Colon (tissue), 2 donors: ENCODE measurements at regions not wholly inside any gene's neighbourhood (a gene's known extent, or its start where the extent isn't known, plus 50 kb on each side); places are given as distances from the start of the nearest gene placed in this dataset.
"Not testable (repeated sequence)": the region's sequence is repeated elsewhere in the genome, so short reads cannot be mapped to it uniquely, and the experiment has no call there.

Experiments used
- FAIRE-seq: peaks from 2 replicates; lab custom pipeline; 2012; peaks lifted over from hg19 to GRCh38; lab: Jason Lieb, UNC
- donor health status: control.
- donor health status: control.

GRCh38 chr19:29154163-29154562 lies 58.8 kb downstream of the UQCRFS1 start:
- no peak for FAIRE-seq

- FAIRE-seq = no peak
Observed at GRCh38 chr19:29145756-29146155, 67.2 kb downstream of the UQCRFS1 start.

DNA sequence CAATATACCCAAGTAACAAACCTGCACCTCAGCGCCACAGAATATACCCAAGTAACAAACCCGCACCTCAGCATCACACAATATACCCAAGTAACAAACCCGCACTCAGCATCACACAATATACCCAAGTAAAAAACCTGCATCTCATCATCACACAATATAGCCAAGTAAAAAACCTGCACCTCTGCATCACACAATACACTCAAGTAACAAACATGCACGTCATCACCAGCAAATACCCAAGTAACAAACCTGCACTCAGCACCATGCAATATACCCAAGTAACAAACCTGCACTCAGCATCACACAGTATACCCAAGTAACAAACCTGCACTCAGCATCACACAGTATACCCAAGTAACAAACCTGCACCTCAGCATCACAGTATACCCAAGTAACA lies 69.8 kb downstream of the UQCRFS1 start:
- FAIRE-seq = no peak

- FAIRE-seq = no peak
Observed at GRCh38 chr19:29139227-29139626, 73.7 kb downstream of the UQCRFS1 start.

GRCh38 chr19:29138206-29138605 lies 74.7 kb downstream of the UQCRFS1 start:
- not testable (repeated sequence) for FAIRE-seq

- no peak for FAIRE-seq
Observed at GRCh38 chr19:29131456-29131855, 81.5 kb downstream of the UQCRFS1 start.

GRCh38 chr19:29129148-29129547 lies 83.8 kb downstream of the UQCRFS1 start:
- no peak for FAIRE-seq

GRCh38 chr19:29128203-29128602 lies 84.7 kb downstream of the UQCRFS1 start:
- no peak for FAIRE-seq

DNA sequence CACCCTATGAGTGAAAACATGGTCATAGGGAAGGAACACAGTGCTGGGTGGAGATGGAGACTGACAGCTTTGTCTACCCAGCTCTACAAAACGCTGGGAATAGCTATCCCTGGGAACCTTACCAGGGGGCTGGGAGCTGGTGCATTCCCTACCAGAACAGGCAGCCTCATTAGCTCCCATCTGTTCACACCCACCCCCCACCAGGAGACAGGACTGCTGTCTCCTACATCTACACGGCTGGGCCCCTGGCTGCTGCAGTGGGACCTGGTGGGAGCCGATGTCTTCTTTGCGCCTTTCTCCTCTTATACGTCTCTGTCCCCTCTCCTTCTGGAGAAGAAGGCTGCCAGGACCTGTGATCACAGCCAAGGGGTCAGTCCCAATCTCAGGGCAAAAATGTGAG lies 90.8 kb downstream of the UQCRFS1 start:
- FAIRE-seq = no peak

GRCh38 chr19:29121684-29122083 lies 91.3 kb downstream of the UQCRFS1 start:
- FAIRE-seq = no peak

- FAIRE-seq = no peak
Observed at GRCh38 chr19:29120466-29120865, 92.5 kb downstream of the UQCRFS1 start.

- no peak for FAIRE-seq
Observed at GRCh38 chr19:29119590-29119989, 93.4 kb downstream of the UQCRFS1 start.

DNA sequence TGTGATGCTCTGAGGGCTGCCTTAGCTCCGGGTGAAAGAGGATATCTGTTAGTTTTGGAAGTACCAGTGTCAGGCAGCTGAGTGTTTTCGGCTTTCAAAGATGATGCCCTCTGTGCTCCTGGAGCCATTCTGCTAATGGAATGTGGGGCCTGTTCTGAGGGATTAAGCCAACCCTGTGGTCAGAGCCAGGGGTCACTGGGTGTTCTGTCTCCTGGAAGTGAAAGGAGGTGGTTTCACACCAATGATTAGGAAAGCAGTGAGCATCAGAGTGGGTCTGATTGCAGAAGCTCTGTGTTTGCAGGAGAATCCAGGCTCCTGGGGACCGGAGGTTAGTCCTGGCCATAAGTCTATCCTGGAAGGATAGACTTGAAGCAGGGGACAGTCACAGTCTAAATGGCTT lies 94.6 kb downstream of the UQCRFS1 start:
- FAIRE-seq = no peak

DNA sequence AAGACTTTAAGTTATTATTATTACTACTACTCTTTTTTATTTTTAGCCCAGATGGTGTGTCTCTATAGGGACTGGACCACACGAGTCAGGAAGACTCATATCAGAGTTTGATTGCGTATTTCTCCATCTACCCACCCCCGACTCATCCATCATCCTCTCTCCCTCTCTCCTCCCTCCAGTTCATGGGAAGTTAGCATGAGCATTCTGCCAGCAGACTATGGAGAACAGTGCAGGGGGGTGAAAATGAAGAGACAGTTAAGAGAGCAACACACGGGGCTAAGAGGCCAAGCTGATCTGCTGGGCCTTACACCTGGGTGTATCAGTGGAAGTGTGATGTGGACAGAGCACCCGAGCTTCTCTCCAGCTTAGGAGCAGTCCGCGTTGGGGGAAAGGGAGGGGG lies 95.0 kb downstream of the UQCRFS1 start:
- no peak for FAIRE-seq

- FAIRE-seq = no peak
Observed at GRCh38 chr19:29115181-29115580, 97.8 kb downstream of the UQCRFS1 start.

DNA sequence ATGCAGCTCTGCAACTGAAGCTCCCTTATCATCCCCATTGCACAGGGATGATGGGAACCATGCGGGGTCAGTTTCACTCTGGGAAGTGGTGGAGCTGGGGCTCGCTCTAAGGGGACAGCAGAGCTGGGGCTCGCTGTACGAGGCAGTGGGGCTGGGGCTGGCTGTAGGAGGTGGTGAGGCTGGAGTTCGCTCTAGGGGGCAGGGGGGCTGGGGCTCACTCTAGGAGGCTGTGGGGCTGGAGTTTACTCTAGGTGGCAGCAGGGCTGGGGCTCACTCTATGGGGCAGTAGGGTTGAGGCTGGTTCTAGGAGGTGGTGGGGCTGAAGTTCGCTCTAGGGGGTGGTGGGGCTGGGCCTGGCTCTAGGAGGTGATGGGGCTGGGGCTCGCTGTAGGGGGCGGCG lies 99.1 kb downstream of the UQCRFS1 start:
- no peak for FAIRE-seq

DNA sequence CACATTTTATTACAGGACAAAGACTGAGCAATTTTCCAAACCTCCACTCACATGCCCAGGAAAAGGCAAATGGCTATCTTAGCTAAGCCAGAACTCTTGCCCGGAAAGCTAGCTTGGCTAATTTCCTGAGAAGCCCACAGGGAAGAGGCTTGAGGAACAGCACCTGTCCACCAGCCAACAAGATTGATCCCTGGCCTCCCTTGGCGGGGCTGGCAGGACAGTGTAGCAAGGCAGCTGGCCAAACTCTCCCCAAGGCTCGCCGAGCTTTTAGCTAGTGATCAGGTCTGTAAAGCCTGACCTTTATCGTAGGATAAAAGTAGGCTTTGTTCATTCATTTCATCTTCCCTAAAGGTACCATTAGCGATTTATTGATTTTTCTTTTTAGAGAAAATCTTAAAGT lies 101.4 kb downstream of the UQCRFS1 start:
- no peak for FAIRE-seq

DNA sequence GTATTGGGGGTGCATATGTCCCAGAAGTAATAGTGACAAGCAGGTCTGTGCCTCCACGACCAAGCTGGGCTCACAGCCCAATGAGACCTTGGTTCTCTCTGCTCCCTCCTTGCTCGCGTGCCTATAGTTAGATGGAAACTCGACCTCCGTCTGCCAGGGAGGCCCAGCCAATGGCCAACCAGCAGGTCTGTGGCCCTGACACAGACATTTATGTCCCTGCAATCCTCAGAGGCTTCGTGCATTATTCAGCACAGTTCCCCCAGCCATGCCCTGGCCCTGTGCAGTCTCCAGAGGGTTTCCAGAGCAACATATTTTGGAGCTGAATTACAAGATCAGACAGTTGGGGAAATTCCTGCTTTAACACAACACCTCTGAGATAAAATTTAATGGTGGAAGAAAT lies 105.1 kb downstream of the UQCRFS1 start:
- no peak for FAIRE-seq

DNA sequence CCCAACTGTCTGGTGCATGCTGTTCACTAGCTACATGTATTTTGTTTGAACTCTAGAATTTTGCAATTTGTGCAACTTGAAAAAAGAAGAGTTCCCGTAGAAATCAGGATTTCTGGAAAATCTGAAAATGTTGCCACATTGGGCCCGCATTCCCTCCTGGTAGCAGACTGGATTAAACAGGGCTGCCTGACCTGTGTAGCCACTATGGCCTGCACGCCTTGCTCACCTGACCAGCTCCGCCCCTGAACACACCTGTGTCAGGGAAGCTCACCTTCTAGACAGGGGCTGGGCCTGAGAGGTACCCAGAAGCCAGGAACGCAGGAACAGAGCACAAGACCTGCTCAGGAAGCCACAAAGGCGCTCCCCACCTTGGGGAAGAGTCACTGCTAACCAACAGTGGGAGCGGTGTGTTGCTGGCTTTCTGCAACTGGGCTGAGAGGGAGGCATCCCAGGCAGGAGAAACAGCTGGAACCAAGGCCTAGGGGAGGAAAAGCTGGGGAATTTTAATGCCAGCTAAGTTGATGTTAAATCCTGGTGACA lies 106.5 kb downstream of the UQCRFS1 start:
- no peak for FAIRE-seq

DNA sequence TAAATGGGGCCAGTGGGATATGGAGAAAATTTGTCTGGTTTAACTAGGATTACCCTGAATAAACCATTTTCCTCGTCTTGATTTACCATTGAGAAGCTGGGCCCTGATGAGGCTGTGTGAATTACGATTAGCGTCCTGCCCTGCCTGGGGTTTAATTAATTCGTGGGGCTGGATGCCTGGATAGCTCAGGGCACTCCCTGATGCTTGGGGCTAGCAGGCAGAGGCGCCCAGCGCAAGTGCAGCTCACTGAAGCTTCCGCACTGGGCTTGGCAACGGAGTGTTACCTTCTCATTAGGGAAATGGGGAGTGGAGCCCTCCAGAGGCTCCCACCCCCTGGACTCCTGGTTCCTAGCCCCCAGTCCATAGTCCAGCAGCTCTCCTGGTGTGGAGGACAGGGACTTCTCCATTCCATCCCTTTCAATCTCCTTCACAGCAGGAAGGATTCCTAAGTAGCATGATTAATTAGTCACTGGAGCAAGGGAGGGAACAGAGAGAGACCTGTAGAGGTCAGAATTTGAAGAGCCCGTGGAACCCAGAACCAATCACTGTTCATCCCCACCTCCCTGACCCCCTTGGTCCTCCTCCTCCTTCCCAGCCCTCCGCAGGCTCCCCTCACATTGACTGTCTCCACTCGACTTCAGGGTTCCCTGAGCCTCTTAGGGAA lies 107.2 kb downstream of the UQCRFS1 start:
- FAIRE-seq = no peak

DNA sequence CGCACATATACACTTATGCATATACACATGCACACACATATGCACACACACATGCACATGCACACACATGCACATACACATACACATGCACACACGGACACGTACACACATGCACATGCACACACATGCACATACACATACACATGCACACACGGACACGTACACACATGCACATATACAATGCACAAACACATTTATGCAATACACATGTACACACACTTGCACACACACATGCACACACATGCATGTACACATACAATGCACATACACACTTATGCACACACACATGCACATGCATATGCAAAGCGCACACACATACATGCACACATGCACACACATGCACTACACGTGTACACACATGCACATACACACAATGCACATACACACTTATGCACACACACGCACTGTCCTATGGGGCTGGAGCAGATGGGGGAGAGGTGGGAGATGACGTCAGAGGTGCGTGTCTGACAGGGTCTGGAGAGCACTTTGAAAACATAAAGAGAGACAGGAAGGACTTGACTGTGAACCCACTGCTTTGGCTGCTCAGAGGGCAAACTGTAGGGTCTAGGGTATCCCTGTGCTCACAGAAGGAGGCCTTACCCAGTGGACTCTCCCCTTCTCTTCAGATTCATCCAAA lies 108.2 kb downstream of the UQCRFS1 start:
- no peak for FAIRE-seq

DNA sequence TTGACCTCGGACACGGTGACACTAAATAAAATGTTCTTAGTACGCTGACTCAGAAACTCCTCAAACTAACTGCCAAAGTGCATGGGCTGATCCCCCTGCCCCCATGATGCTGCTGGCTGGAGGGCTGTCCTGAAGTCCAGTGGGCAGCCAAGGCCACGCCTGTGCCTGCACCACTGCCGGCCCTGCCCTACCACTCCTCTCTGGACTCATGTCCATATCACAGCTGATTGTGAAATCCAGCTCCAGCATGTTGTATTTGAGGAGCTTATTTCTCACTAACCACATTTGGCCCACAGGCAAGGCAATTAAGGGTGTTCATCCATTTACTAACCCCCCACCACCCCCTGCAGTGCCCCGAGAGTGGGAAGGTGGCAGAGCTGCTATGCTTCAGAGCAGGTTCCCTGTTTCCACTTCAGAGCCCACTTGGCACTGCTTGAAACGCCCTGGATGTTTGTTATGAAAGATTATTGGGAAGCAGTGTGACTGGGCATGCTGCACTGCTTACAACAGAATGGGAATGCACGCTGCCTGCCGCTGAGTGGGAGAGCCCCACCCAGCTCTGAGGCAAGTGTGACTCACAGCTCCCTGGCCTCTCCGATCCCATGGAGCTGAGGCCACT lies 114.0 kb downstream of the UQCRFS1 start:
- FAIRE-seq = no peak

- no peak for FAIRE-seq
Observed at GRCh38 chr19:29098091-29098490, 114.9 kb downstream of the UQCRFS1 start.

DNA sequence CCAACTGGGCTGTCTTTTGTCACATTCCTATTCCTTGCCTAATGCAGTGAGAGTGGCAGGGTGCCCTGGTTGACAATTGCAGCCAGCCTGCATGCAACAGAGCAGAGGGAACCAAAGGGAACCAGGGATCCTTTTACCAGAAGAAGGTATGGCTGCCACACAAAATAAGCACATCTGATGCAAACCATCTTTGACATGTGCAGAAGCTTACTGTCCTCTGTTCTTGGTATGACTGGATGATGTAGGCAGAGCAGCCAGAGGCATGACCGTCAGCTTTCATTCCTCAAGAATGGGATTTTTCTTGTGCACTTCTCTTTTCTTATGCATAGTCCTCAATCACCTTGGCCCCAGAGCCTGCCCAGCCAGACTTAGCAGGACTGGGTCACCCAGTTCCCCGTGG lies 116.1 kb downstream of the UQCRFS1 start:
- FAIRE-seq = no peak
